B cell (primary cell): ENCODE measurements at regions not wholly inside any gene's neighbourhood (a gene's known extent, or its start where the extent isn't known, plus 50 kb on each side); places are given as distances from the start of the nearest gene placed in this dataset.
"Not testable (repeated sequence)": the region's sequence is repeated elsewhere in the genome, so short reads cannot be mapped to it uniquely, and the experiment has no call there.

ENCODE experiments used
- ATAC-seq: fragments of 200-7000 bp; cut with Tn5 transposase; one replicate; pipeline ENCODE4 v1.10.0; 2021; ENCODE audit warnings: low read depth, mild to moderate bottlenecking, moderate number of reproducible peaks, moderate library complexity
- CTCF ChIA-PET: fragments of 350-600 bp; sonication (Branson Sonifier 250); formaldehyde crosslinking; loops from one replicate; lab custom pipeline; 2021; ENCODE audit warnings: antibody characterized with exemption, inconsistent platforms; lab: Charles Lee
- POLR2A ChIA-PET: fragments of 350-600 bp; sonication (Branson Sonifier 250); formaldehyde crosslinking; loops from one replicate; lab custom pipeline; 2021; ENCODE audit warnings: antibody characterized with exemption; lab: Charles Lee
- DNase-seq: peaks from one replicate; pipeline ENCODE4 v3.0.0; 2013
- H2AFZ ChIP-seq: 2 replicates; pipeline ENCODE4 v1.6.1; 2012; ENCODE audit warnings: mild to moderate bottlenecking, low read depth, low read length; ENCODE audit not compliant: insufficient read depth, poor library complexity, severe bottlenecking
- H3K27ac ChIP-seq, 2 donors: 1 replicate in 1 of 2; 2 replicates in 1 of 2; pipeline ENCODE4 v1.5.1; 2012 to 2013; ENCODE audit warnings: low read length in 2 of 2, mild to moderate bottlenecking in 2 of 2, moderate library complexity in 1 of 2
- H3K27me3 ChIP-seq, 4 experiments: fragments of 200-600 bp in 1 of 4; sonication (generic) in 1 of 4; replicated peaks in 1 of 4; 1 replicate in 2 of 4; 2 replicates in 2 of 4; pipeline versions ENCODE4 v1.6.1 to v1.7.0; 2013 to 2016; ENCODE audit warnings: low read length in 3 of 4, mild to moderate bottlenecking in 2 of 4, mixed read lengths in 1 of 4, moderate library complexity in 1 of 4; ENCODE audit not compliant: insufficient read depth in 4 of 4, control insufficient read depth in 3 of 4; ENCODE audit errors: control extremely low read depth in 1 of 4
- H3K36me3 ChIP-seq, 2 experiments: replicated peaks in 1 of 2; 1 replicate in 1 of 2; 2 replicates in 1 of 2; pipeline versions ENCODE4 v1.6.1 to v1.7.1; 2013; ENCODE audit warnings: low read length in 1 of 2; ENCODE audit not compliant: insufficient read depth in 2 of 2, control insufficient read depth in 1 of 2; ENCODE audit errors: control extremely low read depth in 1 of 2, extremely low read depth in 1 of 2
- H3K4me1 ChIP-seq, 2 donors: fragments of 200-600 bp in 1 of 2; sonication (generic) in 1 of 2; 1 replicate in 1 of 2; 2 replicates in 1 of 2; pipeline versions ENCODE4 v1.5.1 to v1.6.1; 2013 to 2017; ENCODE audit warnings: low read length in 2 of 2; ENCODE audit not compliant: control insufficient read depth in 2 of 2, insufficient read depth in 2 of 2
- H3K4me2 ChIP-seq: replicated peaks from 2 replicates; pipeline ENCODE3; 2012; ENCODE audit warnings: mild to moderate bottlenecking, low read depth, low read length; ENCODE audit not compliant: poor library complexity, severe bottlenecking
- H3K4me3 ChIP-seq, 5 experiments: fragments of 200-600 bp in 1 of 5; sonication (generic) in 1 of 5; 1 replicate in 3 of 5; 2 replicates in 2 of 5; pipeline versions ENCODE4 v1.5.1 to v1.7.0; 2011 to 2016; ENCODE audit warnings: low read length in 4 of 5, mild to moderate bottlenecking in 4 of 5, low read depth in 2 of 5, control low read depth in 1 of 5, moderate library complexity in 1 of 5; ENCODE audit not compliant: insufficient read depth in 1 of 5; ENCODE audit errors: control extremely low read depth in 1 of 5, extremely low read depth in 1 of 5
- H3K79me2 ChIP-seq: fragments of 200-600 bp; sonication (generic); one replicate; pipeline ENCODE4 v1.6.0; 2016; ENCODE audit warnings: low read length; ENCODE audit not compliant: control insufficient read depth, insufficient read depth
- H3K9ac ChIP-seq: fragments of 200-600 bp; sonication (generic); 2 replicates; pipeline ENCODE4 v1.6.1; 2017; ENCODE audit warnings: mild to moderate bottlenecking, low read length, moderate library complexity
- H3K9me3 ChIP-seq, 3 donors: one replicate each; pipeline versions ENCODE4 v1.6.1 to v1.7.1; 2013; ENCODE audit warnings: low read length in 2 of 3; ENCODE audit not compliant: control insufficient read depth in 2 of 3, insufficient read depth in 1 of 3; ENCODE audit errors: control extremely low read depth in 1 of 3
- H4K20me1 ChIP-seq: 2 replicates; pipeline ENCODE4 v1.6.0; 2012; ENCODE audit warnings: mild to moderate bottlenecking, low read length; ENCODE audit not compliant: insufficient read depth, control insufficient read depth, poor library complexity, severe bottlenecking
- H3K27ac Mint-ChIP-seq: one replicate; pipeline ENCODE4 v1.8.0; 2021; ENCODE audit warnings: mixed read lengths
- H3K27me3 Mint-ChIP-seq: one replicate; pipeline ENCODE4 v1.8.0; 2021; ENCODE audit warnings: mixed read lengths
- H3K4me1 Mint-ChIP-seq: one replicate; pipeline ENCODE4 v1.8.0; 2021; ENCODE audit warnings: mixed read lengths
- H3K4me3 Mint-ChIP-seq: one replicate; pipeline ENCODE4 v1.8.0; 2021; ENCODE audit warnings: mixed read lengths
- H3K9me3 Mint-ChIP-seq: one replicate; pipeline ENCODE4 v1.8.0; 2022; ENCODE audit warnings: mixed read lengths; ENCODE audit not compliant: insufficient read depth
- WGBS: methylation state at CpG from one replicate; pipeline ENCODE4 v1.1.5; 2013; ENCODE audit warnings: missing lambda C conversion rate; ENCODE audit not compliant: insufficient coverage; 5-methylcytosine and 5-hydroxymethylcytosine counted together
- intact Hi-C: fragments of 100-400 bp; cut with micrococcal nuclease; formaldehyde crosslinking; loops from one replicate; pipeline ENCODE4 v1.10.0; 2022

GRCh38 chr9:41367301-41367700, 178.2 kb upstream of the ZNG1F start:
- H3K4me1 Mint-ChIP-seq, ATAC-seq, POLR2A ChIA-PET, H3K27ac Mint-ChIP-seq, H3K4me2 ChIP-seq, H3K27me3 ChIP-seq, H3K4me1 ChIP-seq, H3K9me3 Mint-ChIP-seq, H3K27me3 Mint-ChIP-seq, H4K20me1 ChIP-seq, H2AFZ ChIP-seq, CTCF ChIA-PET, DNase-seq, H3K36me3 ChIP-seq, intact Hi-C loops, H3K9me3 ChIP-seq, H3K4me3 ChIP-seq, H3K4me3 Mint-ChIP-seq, H3K27ac ChIP-seq, H3K79me2 ChIP-seq, H3K9ac ChIP-seq: not testable (repeated sequence)
- WGBS, result no CpG with 5 or more reads among the region's 3 CpGs

- ATAC-seq, H3K4me3 ChIP-seq, H3K27ac Mint-ChIP-seq, H3K4me2 ChIP-seq, H3K4me1 Mint-ChIP-seq, CTCF ChIA-PET, H3K36me3 ChIP-seq, DNase-seq, H3K4me1 ChIP-seq, H3K79me2 ChIP-seq, H3K27me3 Mint-ChIP-seq, POLR2A ChIA-PET, H3K27me3 ChIP-seq, H2AFZ ChIP-seq, H4K20me1 ChIP-seq, H3K27ac ChIP-seq, H3K9ac ChIP-seq, H3K9me3 Mint-ChIP-seq, H3K9me3 ChIP-seq, H3K4me3 Mint-ChIP-seq, intact Hi-C loops: not testable (repeated sequence)
- WGBS, result no CpG with 5 or more reads among the region's 1 CpG
Measured at GRCh38 chr9:41361790-41362189, 172.7 kb upstream of the ZNG1F start.

GRCh38 chr9:41359116-41359515, 170.0 kb upstream of the ZNG1F start:
- peak overlapping the region; percentile 96 for H3K27ac Mint-ChIP-seq
- POLR2A ChIA-PET, result not testable (repeated sequence)
- peak overlapping the region in 1 of 2 donors; percentile 56 for H3K27ac ChIP-seq

DNA sequence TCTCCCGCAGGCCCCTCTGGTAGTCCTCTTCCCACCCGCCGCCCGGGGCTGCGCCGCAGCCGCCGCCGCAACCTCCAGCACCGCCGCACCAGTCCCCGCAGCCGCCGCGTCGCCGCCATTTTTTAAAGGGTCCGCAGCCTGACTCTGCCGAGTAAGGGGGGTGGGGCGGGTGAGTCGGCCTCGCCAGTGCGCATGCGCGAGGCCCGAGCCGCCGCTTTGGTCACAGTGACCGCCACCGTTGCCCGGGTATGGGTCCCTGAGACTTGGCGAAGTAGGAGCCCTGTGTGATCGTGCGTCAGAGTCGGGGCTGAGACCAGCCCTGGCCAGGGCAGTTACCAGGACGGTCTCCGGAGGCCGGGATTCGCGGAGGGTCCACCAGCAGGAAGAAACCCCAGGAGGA, 169.6 kb upstream of the ZNG1F start:
- H2AFZ ChIP-seq, result peak overlapping the region; percentile 77
- H3K79me2 ChIP-seq, POLR2A ChIA-PET, H4K20me1 ChIP-seq, H3K4me2 ChIP-seq, H3K4me1 ChIP-seq, H3K9me3 ChIP-seq, H3K4me1 Mint-ChIP-seq, intact Hi-C loops, H3K27me3 Mint-ChIP-seq, H3K36me3 ChIP-seq, H3K27me3 ChIP-seq, ATAC-seq, CTCF ChIA-PET, H3K9me3 Mint-ChIP-seq: not testable (repeated sequence)
- Mint-ChIP-seq H3K4me3 (peak overlapping the region; percentile 95), H3K27ac (peak overlapping the region; percentile 96)
- peak; percentile 84 for DNase-seq
- peak overlapping the region; percentile 74 for H3K9ac ChIP-seq
- peak overlapping the region in 1 of 2 donors; percentile 56 for H3K27ac ChIP-seq
- H3K4me3 ChIP-seq, result peak overlapping the region in 4 of 5 experiments; percentile 47 to 80 (median 66)
- WGBS, result no CpG with 5 or more reads among the region's 40 CpGs

More at GRCh38 chr9:41359116-41359515, 170.0 kb upstream of the ZNG1F start:
- H3K27me3 Mint-ChIP-seq, H3K79me2 ChIP-seq, intact Hi-C loops, H3K36me3 ChIP-seq, H3K4me2 ChIP-seq, H4K20me1 ChIP-seq, H3K4me1 ChIP-seq, H3K27me3 ChIP-seq, H3K9me3 ChIP-seq, H3K4me1 Mint-ChIP-seq, H3K9me3 Mint-ChIP-seq, CTCF ChIA-PET: not testable (repeated sequence)
- peak overlapping the region; percentile 77 for H2AFZ ChIP-seq
- H3K4me3 ChIP-seq, result peak overlapping the region in 4 of 5 experiments; percentile 47 to 80 (median 66)
- ATAC-seq (peak; percentile 53), DNase-seq (peak; percentile 67)
- peak overlapping the region; percentile 74 for H3K9ac ChIP-seq
- 0% methylated on average over 1 of the region's 27 CpGs for WGBS
- H3K4me3 Mint-ChIP-seq, result peak overlapping the region; percentile 95
